ENCODE measurements at regions not wholly inside any gene's neighbourhood (a gene's known extent, or its start where the extent isn't known, plus 50 kb on each side); places are given as distances from the start of the nearest gene placed in this dataset.
A peak's percentile ranks its signal among the peaks of the same experiment; 100 is the strongest.

DNA sequence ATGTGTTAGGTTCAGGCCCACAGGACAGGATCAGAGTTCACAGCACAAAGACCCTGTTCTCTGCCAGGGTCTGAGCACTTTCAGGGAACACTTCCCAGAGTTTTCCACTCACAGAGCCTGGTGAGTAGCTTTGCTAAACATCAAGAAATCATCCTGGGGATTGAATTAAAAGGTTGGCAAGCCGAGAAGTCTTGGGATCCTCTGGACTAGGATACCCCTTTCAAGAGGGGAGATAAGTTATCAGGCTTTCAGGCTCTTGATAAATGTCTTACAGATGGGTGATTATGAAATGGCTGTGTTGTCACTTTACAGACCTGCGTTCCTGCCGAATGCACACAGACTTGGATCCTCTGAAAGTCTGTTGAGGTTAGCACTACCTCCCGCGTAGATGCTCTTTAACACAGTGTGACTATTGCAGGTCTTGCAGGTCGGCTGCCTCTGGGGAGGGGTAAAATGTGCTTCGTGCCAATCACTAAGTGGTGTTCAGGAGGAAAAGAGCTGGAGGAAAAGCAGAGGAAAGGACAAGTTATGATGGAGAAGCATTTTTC, 473.5 kb upstream of the AKR1E2 start:
- Histone ChIP-seq H3K4me3 (ENCODE audit: low read depth in 2 of 2, low read length in 2 of 2) (no peak overlapping the region), H3K27me3 (ENCODE audit: control insufficient read depth, insufficient read depth, low read length) (no peaks in the 10 kb centered on the region), H3K4me1 (ENCODE audit: control insufficient read depth, insufficient read depth, low read length) (peaks cover 24% of the 10 kb centered on the region), H3K36me3 (ENCODE audit: control insufficient read depth, insufficient read depth, low read length) (no peaks in the 10 kb centered on the region), H3K9me3 (ENCODE audit: control insufficient read depth, insufficient read depth, low read depth, low read length) (peaks cover 34% of the 10 kb centered on the region; the same call in 1 of the 2 replicates), H3K27ac (ENCODE audit: low read length) (peak overlapping the region; percentile 96)
- TF ChIP-seq, protein P1, sequence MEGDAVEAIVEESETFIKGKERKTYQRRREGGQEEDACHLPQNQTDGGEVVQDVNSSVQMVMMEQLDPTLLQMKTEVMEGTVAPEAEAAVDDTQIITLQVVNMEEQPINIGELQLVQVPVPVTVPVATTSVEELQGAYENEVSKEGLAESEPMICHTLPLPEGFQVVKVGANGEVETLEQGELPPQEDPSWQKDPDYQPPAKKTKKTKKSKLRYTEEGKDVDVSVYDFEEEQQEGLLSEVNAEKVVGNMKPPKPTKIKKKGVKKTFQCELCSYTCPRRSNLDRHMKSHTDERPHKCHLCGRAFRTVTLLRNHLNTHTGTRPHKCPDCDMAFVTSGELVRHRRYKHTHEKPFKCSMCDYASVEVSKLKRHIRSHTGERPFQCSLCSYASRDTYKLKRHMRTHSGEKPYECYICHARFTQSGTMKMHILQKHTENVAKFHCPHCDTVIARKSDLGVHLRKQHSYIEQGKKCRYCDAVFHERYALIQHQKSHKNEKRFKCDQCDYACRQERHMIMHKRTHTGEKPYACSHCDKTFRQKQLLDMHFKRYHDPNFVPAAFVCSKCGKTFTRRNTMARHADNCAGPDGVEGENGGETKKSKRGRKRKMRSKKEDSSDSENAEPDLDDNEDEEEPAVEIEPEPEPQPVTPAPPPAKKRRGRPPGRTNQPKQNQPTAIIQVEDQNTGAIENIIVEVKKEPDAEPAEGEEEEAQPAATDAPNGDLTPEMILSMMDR (IDR thresholded peaks at IDR 0.05): no peak
- TF ChIP-seq, protein P2, sequence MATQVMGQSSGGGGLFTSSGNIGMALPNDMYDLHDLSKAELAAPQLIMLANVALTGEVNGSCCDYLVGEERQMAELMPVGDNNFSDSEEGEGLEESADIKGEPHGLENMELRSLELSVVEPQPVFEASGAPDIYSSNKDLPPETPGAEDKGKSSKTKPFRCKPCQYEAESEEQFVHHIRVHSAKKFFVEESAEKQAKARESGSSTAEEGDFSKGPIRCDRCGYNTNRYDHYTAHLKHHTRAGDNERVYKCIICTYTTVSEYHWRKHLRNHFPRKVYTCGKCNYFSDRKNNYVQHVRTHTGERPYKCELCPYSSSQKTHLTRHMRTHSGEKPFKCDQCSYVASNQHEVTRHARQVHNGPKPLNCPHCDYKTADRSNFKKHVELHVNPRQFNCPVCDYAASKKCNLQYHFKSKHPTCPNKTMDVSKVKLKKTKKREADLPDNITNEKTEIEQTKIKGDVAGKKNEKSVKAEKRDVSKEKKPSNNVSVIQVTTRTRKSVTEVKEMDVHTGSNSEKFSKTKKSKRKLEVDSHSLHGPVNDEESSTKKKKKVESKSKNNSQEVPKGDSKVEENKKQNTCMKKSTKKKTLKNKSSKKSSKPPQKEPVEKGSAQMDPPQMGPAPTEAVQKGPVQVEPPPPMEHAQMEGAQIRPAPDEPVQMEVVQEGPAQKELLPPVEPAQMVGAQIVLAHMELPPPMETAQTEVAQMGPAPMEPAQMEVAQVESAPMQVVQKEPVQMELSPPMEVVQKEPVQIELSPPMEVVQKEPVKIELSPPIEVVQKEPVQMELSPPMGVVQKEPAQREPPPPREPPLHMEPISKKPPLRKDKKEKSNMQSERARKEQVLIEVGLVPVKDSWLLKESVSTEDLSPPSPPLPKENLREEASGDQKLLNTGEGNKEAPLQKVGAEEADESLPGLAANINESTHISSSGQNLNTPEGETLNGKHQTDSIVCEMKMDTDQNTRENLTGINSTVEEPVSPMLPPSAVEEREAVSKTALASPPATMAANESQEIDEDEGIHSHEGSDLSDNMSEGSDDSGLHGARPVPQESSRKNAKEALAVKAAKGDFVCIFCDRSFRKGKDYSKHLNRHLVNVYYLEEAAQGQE (IDR thresholded peaks at IDR 0.05; ENCODE audit: insufficient read depth in 1 of 2, low read depth in 2 of 2, low read length in 1 of 2): no peak
- TF ChIP-seq SIN3A (IDR thresholded peaks at IDR 0.05; ENCODE audit: borderline replicate concordance, insufficient read depth, low read depth, low read length): no peak
- TF ChIP-seq TCF7L2 (IDR thresholded peaks at IDR 0.05; ENCODE audit: low read depth, low read length): no peak
- no peak for TF ChIP-seq POLR2AphosphoS5 (IDR thresholded peaks at IDR 0.05; ENCODE audit: low read depth, low read length)
- intact Hi-C loops (cut with micrococcal nuclease; ENCODE audit: unreplicated experiment): loop anchor here (5.0 to 10.0 kb wide), 2 partner anchors 415 to 568 kb away; partner anchors contain the start of gene KLF6
- POLR2A ChIA-PET: no interaction called here
- BruUV-seq (replicated peaks): no TSS peak
- DNase-seq (ENCODE audit: low read depth, low spot score) (no peak), ATAC-seq (no peak)
- in situ Hi-C loops (cut with HindIII; ENCODE audit: low pct_unique_long_range_greater_than_20kb, low sequenced_read_pairs): no loop called here
- CTCF ChIA-PET: no interaction called here

DNA sequence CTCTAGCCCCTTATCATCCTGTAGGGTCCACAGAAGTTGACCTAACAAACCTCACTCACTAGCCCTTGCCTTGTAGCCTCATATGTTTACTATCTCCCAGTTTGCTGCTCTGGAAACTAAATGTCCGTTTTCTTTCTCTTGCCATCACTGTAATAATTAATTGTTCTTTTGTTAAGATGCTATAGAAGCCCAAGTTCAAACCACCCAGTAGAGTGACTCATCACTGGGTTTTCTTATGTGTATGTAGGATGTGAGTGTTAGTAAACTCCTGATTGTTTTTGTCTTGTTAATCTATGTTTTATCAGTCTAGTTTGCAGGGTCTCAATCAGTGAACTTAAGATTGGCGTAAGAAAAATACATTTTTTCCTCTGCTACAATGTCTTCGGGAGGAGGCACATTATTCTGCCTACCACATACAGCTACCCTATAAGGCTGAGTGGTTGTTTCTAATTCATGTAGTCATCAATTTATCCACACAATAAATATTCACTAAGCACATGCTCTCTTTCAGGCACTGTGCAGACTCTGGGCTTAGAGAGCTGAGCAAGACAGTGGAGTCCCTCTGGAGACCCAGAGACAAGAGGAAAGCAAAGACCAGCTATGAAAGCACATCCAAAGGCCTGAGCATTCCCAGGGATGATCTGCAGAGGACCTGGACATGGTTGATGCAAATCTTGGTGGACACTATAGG, 474.1 kb upstream of the AKR1E2 start:
- POLR2A ChIA-PET: no interaction called here
- CTCF ChIA-PET: no interaction called here
- H3K9me3 ChIP-seq (ENCODE audit: control insufficient read depth, insufficient read depth, low read depth, low read length): peaks cover 34% of the 10 kb centered on the region; the same call in 1 of the 2 replicates
- H3K27ac ChIP-seq (ENCODE audit: low read length): peak overlapping the region; percentile 96
- DNase-seq (ENCODE audit: low read depth, low spot score) (no peak), ATAC-seq (no peak)
- H3K27me3 ChIP-seq (ENCODE audit: control insufficient read depth, insufficient read depth, low read length): no peaks in the 10 kb centered on the region
- no TSS peak for BruUV-seq (replicated peaks)
- no peak for TF ChIP-seq POLR2AphosphoS5 (IDR thresholded peaks at IDR 0.05; ENCODE audit: low read depth, low read length)
- TF ChIP-seq TCF7L2 (IDR thresholded peaks at IDR 0.05; ENCODE audit: low read depth, low read length): no peak
- TF ChIP-seq, protein P2 (IDR thresholded peaks at IDR 0.05; ENCODE audit: insufficient read depth in 1 of 2, low read depth in 2 of 2, low read length in 1 of 2): no peak
- in situ Hi-C loops (cut with HindIII; ENCODE audit: low pct_unique_long_range_greater_than_20kb, low sequenced_read_pairs): no loop called here
- H3K4me1 ChIP-seq (ENCODE audit: control insufficient read depth, insufficient read depth, low read length): peaks cover 24% of the 10 kb centered on the region
- H3K4me3 ChIP-seq (ENCODE audit: low read depth in 2 of 2, low read length in 2 of 2): no peak overlapping the region
- intact Hi-C loops (cut with micrococcal nuclease; ENCODE audit: unreplicated experiment): loop anchor here (5.0 to 10.0 kb wide), 2 partner anchors 415 to 567 kb away; partner anchors contain the start of gene KLF6
- H3K36me3 ChIP-seq (ENCODE audit: control insufficient read depth, insufficient read depth, low read length): no peaks in the 10 kb centered on the region

Measured in Panc1 (cell line).